Right hindlimb (tissue), 1 donor: ENCODE measurements at regions not wholly inside any gene's neighbourhood (a gene's known extent, or its start where the extent isn't known, plus 50 kb on each side); places are given as distances from the start of the nearest gene placed in this dataset.

ENCODE experiments used
- DNase-seq: peaks from one replicate; pipeline ENCODE4 v3.0.0-alpha.2; 2018

- DNase-seq: no peak
Measured at GRCh38 chr6:113170454-113170853, 686.7 kb upstream of the MARCKS start.

GRCh38 chr6:113171882-113172281, 685.3 kb upstream of the MARCKS start:
- DNase-seq: no peak

DNA sequence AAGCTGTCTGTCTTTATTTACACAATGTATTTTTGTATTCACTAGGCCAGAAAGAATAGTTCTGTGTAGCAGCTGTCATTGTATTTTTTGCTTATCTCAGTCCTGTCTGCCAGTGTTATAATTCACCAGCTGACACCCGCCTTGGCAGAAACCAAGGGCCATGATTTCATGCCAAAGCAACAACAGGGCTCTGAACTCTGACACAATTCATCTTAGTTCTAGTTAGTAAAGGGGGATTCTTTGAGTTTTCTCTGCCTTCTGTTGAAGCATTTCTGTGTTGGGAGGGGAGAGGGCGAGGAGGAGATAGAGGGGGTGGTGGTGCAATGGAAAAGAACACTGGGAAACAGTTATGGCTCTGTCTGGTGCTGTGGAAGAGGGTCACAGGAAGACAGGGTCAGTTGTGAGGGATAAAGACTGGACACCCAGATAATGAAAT, 684.6 kb upstream of the MARCKS start:
- DNase-seq: peak; percentile 76

GRCh38 chr6:113178349-113178748, 678.8 kb upstream of the MARCKS start:
- DNase-seq: no peak

DNA sequence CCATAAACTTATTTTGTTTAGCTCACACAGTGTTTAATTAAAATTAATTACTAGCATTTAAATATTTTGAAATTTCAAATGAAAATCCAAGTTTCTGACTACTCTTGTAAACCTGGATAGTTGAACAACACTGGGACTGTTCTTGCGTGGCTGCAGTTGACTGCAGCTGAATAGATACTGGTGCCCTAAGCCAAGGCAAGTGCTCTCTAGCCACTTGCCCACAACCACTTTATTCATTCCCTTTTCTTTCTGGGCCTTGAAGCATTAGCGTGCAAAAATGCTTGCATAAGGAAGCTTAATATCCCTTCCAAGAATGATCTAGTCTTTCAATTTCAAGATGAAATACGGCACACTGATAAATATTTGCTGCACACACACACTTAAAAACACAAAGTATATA, 676.0 kb upstream of the MARCKS start:
- no peak for DNase-seq

- no peak for DNase-seq
Measured at GRCh38 chr6:113182370-113183141, 674.6 kb upstream of the MARCKS start.

DNA sequence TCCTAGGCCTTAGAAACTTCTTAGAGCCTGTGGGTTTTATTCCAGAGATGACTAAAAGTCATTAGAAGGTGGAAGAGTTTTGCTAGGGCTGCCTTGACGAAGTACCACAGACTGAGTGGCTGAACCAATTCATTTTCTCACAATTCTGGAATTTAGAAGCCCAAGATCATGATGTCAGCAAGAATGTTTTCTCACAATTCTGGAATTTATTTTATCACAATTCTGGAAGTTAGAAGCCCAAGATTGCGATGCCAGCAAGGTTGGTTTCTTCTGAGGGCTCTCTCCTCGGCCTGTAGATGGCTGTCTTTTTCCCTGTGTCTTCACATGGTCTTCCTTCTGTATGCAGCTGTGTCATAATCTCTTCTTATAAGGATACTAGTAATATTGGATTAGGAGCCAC, 672.9 kb upstream of the MARCKS start:
- no peak for DNase-seq

DNA sequence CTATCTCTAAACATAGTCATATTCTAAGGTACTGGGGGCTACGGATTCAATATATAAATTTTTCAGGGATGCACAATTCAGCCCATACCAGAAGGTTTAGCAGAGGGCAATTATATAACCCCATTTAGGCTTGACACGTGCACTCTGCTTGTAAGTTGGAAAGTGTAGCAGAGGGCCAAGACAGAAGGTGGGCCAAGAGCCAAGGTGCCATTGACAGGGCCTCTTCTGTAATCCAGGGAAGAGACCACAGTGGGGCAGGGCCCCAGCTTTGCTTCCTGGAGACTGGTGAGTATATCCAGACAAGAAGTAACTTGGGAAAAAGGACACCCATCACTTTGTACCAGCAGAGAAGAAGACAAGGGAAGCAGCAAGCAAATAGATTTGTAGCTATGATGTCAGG, 672.4 kb upstream of the MARCKS start:
- peak; percentile 23 for DNase-seq

- DNase-seq: peak; percentile 59
Measured at GRCh38 chr6:113185299-113185698, 671.8 kb upstream of the MARCKS start.

GRCh38 chr6:113187661-113188060, 669.5 kb upstream of the MARCKS start:
- no peak for DNase-seq

DNA sequence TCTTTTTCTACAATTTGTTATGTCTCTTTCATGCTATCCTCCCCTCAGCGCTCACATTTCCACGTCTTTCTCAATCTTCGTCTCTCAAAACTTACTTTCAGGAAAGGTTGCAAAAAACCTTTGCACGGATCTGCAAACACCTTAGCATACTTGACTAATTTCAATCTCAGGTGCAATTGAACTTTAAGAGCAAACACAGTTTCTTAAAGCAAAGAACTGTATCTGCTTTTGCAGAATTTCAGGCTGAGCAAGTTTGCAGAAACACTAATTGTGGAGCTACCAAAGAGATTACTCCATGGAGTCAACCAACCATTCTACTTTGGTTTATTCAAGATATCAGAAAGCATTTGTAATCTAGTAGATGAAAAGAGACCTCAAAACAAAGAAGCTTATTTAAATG, 668.2 kb upstream of the MARCKS start:
- no peak for DNase-seq

- DNase-seq: no peak
Measured at GRCh38 chr6:113190170-113190569, 667.0 kb upstream of the MARCKS start.

DNA sequence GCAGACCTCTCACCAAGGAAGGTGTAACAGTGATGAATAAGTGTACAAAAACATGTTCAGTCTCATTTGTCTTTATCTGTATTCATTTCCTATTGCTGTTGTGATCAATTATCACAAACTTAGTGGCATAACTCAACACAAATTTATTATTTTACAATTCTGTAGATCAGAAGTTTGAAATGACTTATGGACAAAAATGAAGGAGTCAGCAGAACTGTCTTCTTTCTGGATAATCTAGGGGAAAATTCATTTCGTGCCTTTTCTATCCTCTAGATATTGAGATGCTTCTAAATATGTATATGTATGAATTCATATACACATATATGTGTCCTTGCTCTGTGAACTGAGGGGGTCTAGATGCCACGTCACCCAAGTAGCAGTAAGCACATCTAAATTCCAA, 663.1 kb upstream of the MARCKS start:
- no peak for DNase-seq

GRCh38 chr6:113202852-113203714, 654.1 kb upstream of the MARCKS start:
- DNase-seq: no peak

DNA sequence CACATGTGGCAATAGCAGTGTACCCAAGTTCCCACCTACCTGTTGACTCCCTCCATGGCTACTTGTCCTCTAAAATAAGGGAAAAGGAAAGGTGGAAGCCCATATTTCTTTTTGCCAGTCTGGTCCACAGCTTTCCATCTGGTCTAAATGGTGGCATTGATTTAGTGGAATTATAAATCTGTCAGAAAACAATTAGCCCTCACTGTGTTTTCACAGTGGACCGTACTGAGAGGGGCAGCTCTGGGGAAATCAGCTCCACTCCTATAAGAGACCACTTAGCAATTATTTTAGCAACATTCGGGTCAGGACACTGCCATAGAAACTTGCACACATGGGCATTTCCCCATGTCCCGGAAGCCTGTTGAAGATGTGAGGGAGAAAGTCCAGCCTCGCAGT, 653.4 kb upstream of the MARCKS start:
- no peak for DNase-seq

DNA sequence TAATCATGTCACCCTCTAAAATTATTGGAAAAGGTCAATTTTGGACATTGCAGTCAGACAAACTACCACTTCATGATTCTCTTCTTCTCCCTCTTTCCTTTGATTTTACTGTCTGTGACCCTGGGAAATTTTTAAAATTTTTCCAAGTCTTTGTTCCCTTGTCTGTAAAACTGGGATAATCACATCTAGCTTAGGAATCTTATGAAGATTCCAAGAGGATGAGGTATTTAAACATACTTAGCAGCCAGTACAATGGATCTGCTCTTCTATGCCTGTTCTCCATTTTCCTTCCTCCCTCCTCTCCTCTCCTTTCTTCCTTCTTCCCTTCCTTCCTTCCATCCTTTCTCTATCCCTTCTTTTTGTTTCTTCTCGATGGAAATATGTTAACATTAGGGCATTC, 651.6 kb upstream of the MARCKS start:
- DNase-seq: no peak

GRCh38 chr6:113208726-113209125, 648.4 kb upstream of the MARCKS start:
- DNase-seq: no peak

DNA sequence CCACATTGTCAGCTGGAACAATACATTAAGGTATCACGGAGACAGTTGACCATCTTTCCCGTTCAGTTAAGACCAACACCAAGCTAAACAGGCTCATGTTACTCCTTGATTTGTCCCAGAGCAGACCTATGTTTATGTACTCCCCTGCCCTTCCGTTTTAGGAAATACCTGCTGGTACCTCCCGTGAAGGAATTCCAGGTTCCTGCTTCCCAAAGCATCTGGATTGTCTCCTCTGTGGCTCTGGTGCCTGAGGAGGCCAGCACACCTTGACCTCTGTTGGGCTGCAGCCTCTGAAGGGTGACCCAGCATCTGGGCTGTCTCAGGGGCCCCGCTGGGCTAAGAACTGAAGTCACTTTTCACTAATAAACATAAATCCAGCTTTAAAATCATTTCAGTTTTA, 647.8 kb upstream of the MARCKS start:
- no peak for DNase-seq

DNA sequence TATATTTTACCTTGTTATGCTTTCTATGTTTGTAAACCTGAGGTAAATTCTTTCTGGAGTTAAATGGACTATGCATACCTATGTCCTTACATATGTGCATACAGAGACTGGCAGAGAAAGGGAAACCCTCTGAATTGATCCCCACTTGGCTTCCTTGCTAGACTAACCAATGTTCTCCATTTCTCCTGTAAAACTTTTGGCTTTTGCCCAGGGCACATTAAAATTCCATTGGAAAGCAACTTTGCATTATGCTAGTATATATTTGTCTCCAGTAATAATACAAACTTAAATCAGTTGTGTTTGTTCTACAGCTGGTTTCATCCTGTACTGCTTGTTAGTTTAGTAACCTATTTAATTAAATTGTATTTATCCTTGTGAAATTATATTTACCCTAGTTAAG, 646.0 kb upstream of the MARCKS start:
- no peak for DNase-seq

GRCh38 chr6:113219783-113220182, 637.4 kb upstream of the MARCKS start:
- no peak for DNase-seq

- DNase-seq: no peak
Measured at GRCh38 chr6:113220832-113221231, 636.3 kb upstream of the MARCKS start.

DNA sequence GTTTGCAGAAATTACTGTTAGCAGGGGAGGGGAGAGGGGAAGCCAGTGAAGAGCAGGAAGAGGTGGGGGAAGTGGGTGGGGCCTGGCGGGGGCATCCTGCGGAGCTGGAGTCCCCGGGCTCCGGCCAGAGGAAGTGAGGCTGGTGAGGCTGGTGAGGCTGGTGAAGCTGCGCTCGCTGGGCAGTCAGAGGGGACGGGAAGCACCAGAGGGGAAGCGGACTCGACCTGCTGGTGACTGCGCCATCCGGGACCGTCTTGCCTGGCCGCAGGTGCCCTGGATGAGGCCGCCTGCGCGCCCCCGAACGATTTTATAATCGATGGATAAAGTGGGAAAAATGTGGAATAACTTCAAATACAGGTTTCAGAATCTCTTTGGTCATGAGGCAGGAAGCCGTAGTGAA, 635.3 kb upstream of the MARCKS start:
- no peak for DNase-seq

- no peak for DNase-seq
Measured at GRCh38 chr6:113246186-113246585, 611.0 kb upstream of the MARCKS start.

- DNase-seq: no peak
Measured at GRCh38 chr6:113248532-113248931, 608.6 kb upstream of the MARCKS start.
